ENCODE measurements at regions not wholly inside any gene's neighbourhood (a gene's known extent, or its start where the extent isn't known, plus 50 kb on each side); places are given as distances from the start of the nearest gene placed in this dataset.
A peak's percentile ranks its signal among the peaks of the same experiment; 100 is the strongest.
"Not testable (repeated sequence)": the region's sequence is repeated elsewhere in the genome, so short reads cannot be mapped to it uniquely, and the experiment has no call there.

DNA sequence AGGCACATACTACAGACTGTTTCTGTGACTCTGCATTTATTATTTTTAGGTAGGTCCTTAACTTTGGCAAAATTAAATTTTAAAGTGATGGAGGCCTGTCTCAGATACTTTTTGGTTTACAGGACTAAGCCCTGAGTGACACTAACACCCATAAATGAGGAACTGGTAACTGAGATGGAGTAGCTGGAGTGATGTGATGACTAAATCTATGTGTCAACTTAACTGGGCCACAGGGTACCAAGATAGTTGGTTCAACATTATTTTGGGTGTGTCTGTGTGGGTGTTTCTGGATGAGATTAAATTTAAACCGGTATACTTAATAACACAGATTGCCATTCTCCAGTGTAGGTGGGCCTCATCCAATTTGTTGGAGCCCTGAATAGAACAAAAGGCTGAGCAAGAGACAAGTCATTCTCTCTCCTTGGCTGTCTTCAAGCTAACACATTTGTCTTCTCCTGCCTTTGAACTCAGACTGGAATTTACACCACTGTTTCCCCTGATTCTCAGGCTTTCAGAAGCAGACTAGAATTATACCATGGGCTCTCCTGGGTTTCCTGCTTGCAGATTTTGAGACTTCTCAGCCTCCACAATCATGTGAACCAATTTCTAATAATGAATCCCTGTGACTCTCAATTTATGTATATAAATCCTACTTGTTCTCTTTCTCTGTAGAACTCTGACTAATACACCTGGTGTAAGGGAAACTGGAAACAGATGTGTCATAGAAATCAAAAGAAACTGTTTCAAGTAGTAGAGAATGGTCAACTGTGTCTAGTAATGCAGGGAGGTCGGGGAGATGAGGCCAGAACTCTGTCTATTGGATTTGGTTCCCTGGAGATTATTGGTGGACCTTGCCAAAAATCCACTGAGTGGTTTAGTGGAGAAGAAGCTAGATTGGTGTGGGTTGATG, 579.2 kb downstream of the EPM2A start:
- Histone ChIP-seq H2AFZ (ENCODE audit: low read length) (no peak overlapping the region), H3K27me3 (ENCODE audit: insufficient read depth, low read length) (no peaks in the 10 kb centered on the region), H3K36me3 (ENCODE audit: insufficient read depth, low read length) (no peaks in the 10 kb centered on the region), H3K27ac (ENCODE audit: low read depth, low read length) (peak overlapping the region; percentile 36), H3K4me2 (ENCODE audit: insufficient read depth, low read length) (peak overlapping the region; percentile 20), H4K20me1 (ENCODE audit: insufficient read depth, low read length) (no peaks in the 10 kb centered on the region), H3K4me3 (ENCODE audit: insufficient read depth, low read length) (no peak overlapping the region), H3K79me2 (ENCODE audit: insufficient read depth, low read length) (no peaks in the 10 kb centered on the region), H3K4me1 (ENCODE audit: insufficient read depth, low read length) (peaks cover 6% of the 10 kb centered on the region), H3K9me3 (ENCODE audit: low read depth, low read length) (no peaks in the 10 kb centered on the region)
- TF ChIP-seq, protein P1, sequence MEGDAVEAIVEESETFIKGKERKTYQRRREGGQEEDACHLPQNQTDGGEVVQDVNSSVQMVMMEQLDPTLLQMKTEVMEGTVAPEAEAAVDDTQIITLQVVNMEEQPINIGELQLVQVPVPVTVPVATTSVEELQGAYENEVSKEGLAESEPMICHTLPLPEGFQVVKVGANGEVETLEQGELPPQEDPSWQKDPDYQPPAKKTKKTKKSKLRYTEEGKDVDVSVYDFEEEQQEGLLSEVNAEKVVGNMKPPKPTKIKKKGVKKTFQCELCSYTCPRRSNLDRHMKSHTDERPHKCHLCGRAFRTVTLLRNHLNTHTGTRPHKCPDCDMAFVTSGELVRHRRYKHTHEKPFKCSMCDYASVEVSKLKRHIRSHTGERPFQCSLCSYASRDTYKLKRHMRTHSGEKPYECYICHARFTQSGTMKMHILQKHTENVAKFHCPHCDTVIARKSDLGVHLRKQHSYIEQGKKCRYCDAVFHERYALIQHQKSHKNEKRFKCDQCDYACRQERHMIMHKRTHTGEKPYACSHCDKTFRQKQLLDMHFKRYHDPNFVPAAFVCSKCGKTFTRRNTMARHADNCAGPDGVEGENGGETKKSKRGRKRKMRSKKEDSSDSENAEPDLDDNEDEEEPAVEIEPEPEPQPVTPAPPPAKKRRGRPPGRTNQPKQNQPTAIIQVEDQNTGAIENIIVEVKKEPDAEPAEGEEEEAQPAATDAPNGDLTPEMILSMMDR (IDR thresholded peaks at IDR 0.05; ENCODE audit: extremely low read depth, low read depth, low read length), result no peak
- no peak for DNase-seq (ENCODE audit: insufficient read length, low spot score, missing footprints)

DNA sequence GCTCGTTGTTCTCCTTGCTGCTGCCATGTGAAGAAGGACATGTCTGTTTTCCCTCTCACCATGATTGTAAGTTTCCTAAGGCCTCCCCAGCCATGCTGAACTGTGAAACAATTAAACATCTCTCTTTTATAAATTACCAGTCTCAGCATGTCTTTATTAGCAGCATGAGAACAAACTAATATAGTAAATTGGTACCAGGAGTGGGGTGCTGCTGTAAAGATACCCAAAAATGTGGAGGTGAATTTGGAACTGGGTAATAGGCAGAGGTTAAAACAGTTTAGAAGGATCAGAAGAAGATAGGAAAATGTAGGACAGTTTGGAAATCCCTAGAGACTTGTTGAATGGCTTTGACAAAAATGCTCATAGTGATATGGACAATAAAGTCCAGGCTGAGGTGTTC, 576.7 kb downstream of the EPM2A start:
- H3K27me3 ChIP-seq (ENCODE audit: insufficient read depth, low read length); H3K79me2 ChIP-seq (ENCODE audit: insufficient read depth, low read length); H3K4me2 ChIP-seq (ENCODE audit: insufficient read depth, low read length); H3K9me3 ChIP-seq (ENCODE audit: low read depth, low read length); H3K36me3 ChIP-seq (ENCODE audit: insufficient read depth, low read length); H2AFZ ChIP-seq (ENCODE audit: low read length); H3K4me1 ChIP-seq (ENCODE audit: insufficient read depth, low read length); H3K4me3 ChIP-seq (ENCODE audit: insufficient read depth, low read length); H3K27ac ChIP-seq (ENCODE audit: low read depth, low read length); DNase-seq (ENCODE audit: insufficient read length, low spot score, missing footprints); H4K20me1 ChIP-seq (ENCODE audit: insufficient read depth, low read length): not testable (repeated sequence)

DNA sequence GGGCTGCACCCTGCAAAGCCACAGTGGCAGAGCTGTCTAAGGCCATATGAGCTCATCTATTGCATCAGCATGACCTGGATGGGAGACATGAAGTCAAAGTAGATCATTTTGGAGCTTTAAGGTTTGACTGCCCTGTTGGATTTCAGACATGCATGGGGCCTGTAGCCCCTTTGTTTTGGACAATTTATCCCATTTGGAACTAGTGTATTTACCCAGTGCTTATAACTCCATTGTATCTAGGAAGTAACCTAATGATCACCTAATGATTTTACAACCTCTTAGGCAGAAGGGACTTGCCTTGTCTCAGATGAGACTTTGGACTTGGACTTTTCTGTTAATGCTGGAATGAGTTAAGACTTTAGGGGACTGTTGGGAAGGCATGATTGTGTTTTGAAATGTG, 575.4 kb downstream of the EPM2A start:
- no peak for DNase-seq (ENCODE audit: insufficient read length, low spot score, missing footprints)
- Histone ChIP-seq H4K20me1 (ENCODE audit: insufficient read depth, low read length) (no peaks in the 10 kb centered on the region), H3K9me3 (ENCODE audit: low read depth, low read length) (no peaks in the 10 kb centered on the region), H3K36me3 (ENCODE audit: insufficient read depth, low read length) (no peaks in the 10 kb centered on the region), H3K27me3 (ENCODE audit: insufficient read depth, low read length) (no peaks in the 10 kb centered on the region), H3K79me2 (ENCODE audit: insufficient read depth, low read length) (no peaks in the 10 kb centered on the region), H3K27ac (ENCODE audit: low read depth, low read length) (no peak overlapping the region), H3K4me3 (ENCODE audit: insufficient read depth, low read length) (no peak overlapping the region), H3K4me2 (ENCODE audit: insufficient read depth, low read length) (no peak overlapping the region), H3K4me1 (ENCODE audit: insufficient read depth, low read length) (peaks cover 6% of the 10 kb centered on the region), H2AFZ (ENCODE audit: low read length) (no peak overlapping the region)
- TF ChIP-seq, protein P1 (IDR thresholded peaks at IDR 0.05; ENCODE audit: extremely low read depth, low read depth, low read length), result no peak

DNA sequence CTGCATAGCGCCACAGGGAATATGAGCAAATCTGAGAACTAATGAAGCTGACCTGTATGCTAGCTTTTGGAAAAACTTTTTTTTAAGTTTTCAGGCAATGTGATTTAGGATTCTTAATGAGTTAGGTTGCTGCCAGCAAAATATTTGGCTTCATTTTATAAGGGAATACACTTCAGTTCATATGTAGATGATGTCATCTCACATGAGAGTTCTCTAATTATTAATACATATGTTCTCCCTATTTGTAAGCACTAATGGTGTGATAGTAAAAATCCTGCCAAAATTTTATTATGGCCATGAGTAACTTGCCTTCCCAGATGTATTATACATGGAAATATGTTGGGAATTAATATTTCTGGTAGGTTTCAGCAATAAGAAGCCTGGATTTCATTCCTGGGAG, 573.8 kb downstream of the EPM2A start:
- Histone ChIP-seq H2AFZ (ENCODE audit: low read length) (no peak overlapping the region), H3K27ac (ENCODE audit: low read depth, low read length) (no peak overlapping the region), H3K4me2 (ENCODE audit: insufficient read depth, low read length) (no peak overlapping the region), H3K4me1 (ENCODE audit: insufficient read depth, low read length) (no peaks in the 10 kb centered on the region), H3K4me3 (ENCODE audit: insufficient read depth, low read length) (no peak overlapping the region), H4K20me1 (ENCODE audit: insufficient read depth, low read length) (no peaks in the 10 kb centered on the region), H3K36me3 (ENCODE audit: insufficient read depth, low read length) (no peaks in the 10 kb centered on the region), H3K27me3 (ENCODE audit: insufficient read depth, low read length) (no peaks in the 10 kb centered on the region), H3K9me3 (ENCODE audit: low read depth, low read length) (no peaks in the 10 kb centered on the region), H3K79me2 (ENCODE audit: insufficient read depth, low read length) (no peaks in the 10 kb centered on the region)
- DNase-seq (ENCODE audit: insufficient read length, low spot score, missing footprints), result no peak
- TF ChIP-seq, protein P1 (IDR thresholded peaks at IDR 0.05; ENCODE audit: extremely low read depth, low read depth, low read length), result no peak

Measured in osteoblast (primary cell).